GM23248 (cell line): ENCODE measurements at regions not wholly inside any gene's neighbourhood (a gene's known extent, or its start where the extent isn't known, plus 50 kb on each side); places are given as distances from the start of the nearest gene placed in this dataset.
"Not testable (repeated sequence)": the region's sequence is repeated elsewhere in the genome, so short reads cannot be mapped to it uniquely, and the experiment has no call there.

Experiments used
- DNase-seq: peaks from one replicate; pipeline ENCODE4 v3.0.0-alpha.2; 2015
- H2AFZ ChIP-seq: fragments of 200-600 bp; sonication (generic); 2 replicates; pipeline ENCODE4 v1.6.1; 2016; ENCODE audit warnings: antibody characterized with exemption
- H3F3A ChIP-seq: fragments of 200-600 bp; sonication (generic); 2 replicates; pipeline ENCODE4 v1.6.1; 2016; ENCODE audit warnings: mild to moderate bottlenecking, antibody characterized with exemption, mixed run types; ENCODE audit not compliant: insufficient read depth
- H3K27ac ChIP-seq: fragments of 200-600 bp; sonication (generic); 2 replicates; pipeline ENCODE4 v1.5.1; 2016; ENCODE audit warnings: mild to moderate bottlenecking
- H3K27me3 ChIP-seq: fragments of 200-600 bp; sonication (generic); replicated peaks from 2 replicates; pipeline ENCODE4 v1.6.1; 2016; ENCODE audit warnings: mild to moderate bottlenecking; ENCODE audit not compliant: insufficient read depth
- H3K36me3 ChIP-seq: fragments of 200-600 bp; sonication (generic); 2 replicates; pipeline ENCODE4 v1.6.1; 2016; ENCODE audit warnings: low read depth, mild to moderate bottlenecking
- H3K4me1 ChIP-seq: fragments of 200-600 bp; sonication (generic); 2 replicates; pipeline ENCODE4 v1.6.1; 2016; ENCODE audit warnings: mild to moderate bottlenecking; ENCODE audit not compliant: insufficient read depth
- H3K4me2 ChIP-seq: fragments of 200-600 bp; sonication (generic); one replicate; pipeline ENCODE4 v1.6.1; 2016; ENCODE audit warnings: mild to moderate bottlenecking; ENCODE audit not compliant: unreplicated experiment
- H3K4me3 ChIP-seq: fragments of 200-600 bp; sonication (generic); 2 replicates; pipeline ENCODE4 v1.5.1; 2016; ENCODE audit warnings: mild to moderate bottlenecking
- H3K79me2 ChIP-seq: fragments of 200-600 bp; sonication (generic); 2 replicates; pipeline ENCODE4 v1.6.1; 2016; ENCODE audit warnings: mild to moderate bottlenecking; ENCODE audit not compliant: insufficient read depth
- H3K9ac ChIP-seq: fragments of 200-600 bp; sonication (generic); 2 replicates; pipeline ENCODE4 v1.6.1; 2016; ENCODE audit warnings: mild to moderate bottlenecking
- H3K9me2 ChIP-seq: fragments of 200-600 bp; sonication (generic); 2 replicates; pipeline ENCODE4 v1.6.1; 2016; ENCODE audit warnings: mixed run types, mild to moderate bottlenecking, moderate library complexity; ENCODE audit not compliant: insufficient read depth
- H3K9me3 ChIP-seq: fragments of 200-600 bp; sonication (generic); one replicate; pipeline ENCODE4 v1.6.1; 2017; ENCODE audit warnings: low read depth
- H4K20me1 ChIP-seq: fragments of 200-600 bp; sonication (generic); 2 replicates; pipeline ENCODE4 v1.6.0; 2016; ENCODE audit not compliant: insufficient read depth
- EZH2 ChIP-seq: fragments of 200-600 bp; sonication (generic); IDR thresholded peaks from 2 replicates; pipeline ENCODE4 v1.6.1; 2018; ENCODE audit warnings: antibody characterized with exemption, mild to moderate bottlenecking; ENCODE audit not compliant: insufficient read depth, poor library complexity, severe bottlenecking
- EZH2phosphoT487 ChIP-seq: fragments of 200-600 bp; sonication (generic); IDR thresholded peaks from 2 replicates; pipeline ENCODE4 v1.6.1; 2018; ENCODE audit warnings: antibody characterized with exemption, moderate library complexity, mild to moderate bottlenecking, low read depth; ENCODE audit not compliant: insufficient read depth
- WGBS, 2 experiments: methylation state at CpG; one replicate each; pipeline ENCODE4 v1.1.6; 2015 to 2017; ENCODE audit warnings: low lambda C conversion rate in 2 of 2, low coverage in 1 of 2; ENCODE audit errors: missing lambda C conversion rate in 2 of 2; 5-methylcytosine and 5-hydroxymethylcytosine counted together
- in situ Hi-C: fragments of 300-500 bp; cut with MboI; formaldehyde crosslinking; loops from 2 replicates; pipeline ENCODE4 v1.15.0; 2020

DNA sequence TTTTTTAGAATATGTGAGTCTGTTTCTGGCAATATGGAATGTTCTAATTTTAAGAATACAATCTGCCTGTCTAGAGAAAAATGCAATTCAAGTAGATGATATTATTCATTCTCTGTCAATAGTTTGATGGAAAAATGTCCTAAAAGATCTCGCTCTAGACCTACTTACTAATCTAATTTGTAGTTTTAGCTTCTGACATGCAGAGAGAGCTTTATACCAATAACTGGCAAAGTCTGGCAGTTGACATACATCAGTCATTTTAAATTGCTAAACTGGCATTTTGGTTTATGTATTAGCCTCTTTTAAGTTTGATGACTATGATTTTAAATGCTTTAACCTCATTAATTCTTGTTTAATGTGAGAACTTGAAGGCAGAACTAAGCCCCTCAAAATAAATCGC, 355.0 kb upstream of the CDH10 start:
- Histone ChIP-seq H3K9me2 (no peaks in the 10 kb centered on the region), H3K9me3 (no peaks in the 10 kb centered on the region), H3K4me3 (no peak overlapping the region), H3K27ac (no peak overlapping the region), H3F3A (no peaks in the 10 kb centered on the region), H3K9ac (no peak overlapping the region), H4K20me1 (no peaks in the 10 kb centered on the region), H3K27me3 (no peaks in the 10 kb centered on the region), H3K36me3 (no peaks in the 10 kb centered on the region), H3K4me2 (no peak overlapping the region), H3K4me1 (no peaks in the 10 kb centered on the region), H3K79me2 (no peaks in the 10 kb centered on the region), H2AFZ (no peak overlapping the region)
- TF ChIP-seq EZH2phosphoT487 (no peak), EZH2 (no peak)
- no peak for DNase-seq
- in situ Hi-C loops: no loop called here
- WGBS, 2 experiments: 33 to 43% methylated on average over 2 of the region's 2 CpGs

GRCh38 chr5:24998641-24999040, 353.9 kb upstream of the CDH10 start:
- Histone ChIP-seq H3K4me1 (no peaks in the 10 kb centered on the region), H3K9ac (no peak overlapping the region), H4K20me1 (no peaks in the 10 kb centered on the region), H3K4me3 (no peak overlapping the region), H3K36me3 (no peaks in the 10 kb centered on the region), H3K9me2 (no peaks in the 10 kb centered on the region), H2AFZ (no peak overlapping the region), H3K4me2 (no peak overlapping the region), H3K27ac (no peak overlapping the region), H3K27me3 (no peaks in the 10 kb centered on the region), H3F3A (no peaks in the 10 kb centered on the region), H3K79me2 (no peaks in the 10 kb centered on the region), H3K9me3 (no peaks in the 10 kb centered on the region)
- WGBS, 2 experiments: 0 to 3% methylated on average over 2 of the region's 2 CpGs
- in situ Hi-C loops: no loop called here
- DNase-seq: no peak
- TF ChIP-seq EZH2: no peak
- no peak for TF ChIP-seq EZH2phosphoT487

GRCh38 chr5:24986326-24986725, 341.5 kb upstream of the CDH10 start:
- Histone ChIP-seq H3K9me2 (no peaks in the 10 kb centered on the region), H3K27me3 (0 out of 2 replicates have a peak, but pooled peaks cover 5% of the 10 kb centered on the region), H2AFZ (no peak overlapping the region), H3K27ac (no peak overlapping the region), H3K9ac (no peak overlapping the region), H3K4me2 (no peak overlapping the region), H4K20me1 (no peaks in the 10 kb centered on the region), H3K4me3 (no peak overlapping the region), H3K9me3 (no peaks in the 10 kb centered on the region), H3K79me2 (no peaks in the 10 kb centered on the region), H3F3A (no peaks in the 10 kb centered on the region), H3K36me3 (no peaks in the 10 kb centered on the region), H3K4me1 (no peaks in the 10 kb centered on the region)
- in situ Hi-C loops: no loop called here
- TF ChIP-seq EZH2: no peak
- no peak for TF ChIP-seq EZH2phosphoT487
- no peak for DNase-seq
- WGBS, 2 experiments: 34 to 55% methylated on average over 3 of the region's 3 CpGs

DNA sequence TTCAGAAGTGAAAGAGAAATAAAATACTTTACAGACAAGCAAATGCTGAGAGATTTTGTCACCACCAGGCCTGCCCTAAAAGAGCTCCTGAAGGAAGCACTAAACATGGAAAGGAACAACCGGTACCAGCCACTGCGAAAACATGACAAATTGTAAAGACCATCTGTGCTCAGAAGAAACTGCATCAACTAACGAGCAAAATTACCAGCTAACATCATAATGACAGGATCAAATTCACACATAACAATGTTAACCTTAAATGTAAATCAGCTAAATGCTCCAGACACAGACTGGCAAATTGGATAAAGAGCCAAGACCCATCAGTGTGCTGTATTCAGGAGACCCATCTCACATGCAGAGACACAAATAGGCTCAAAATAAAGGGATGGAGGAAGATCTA, 333.8 kb upstream of the CDH10 start:
- in situ Hi-C loops, H3K9me3 ChIP-seq, H3K9me2 ChIP-seq, H3K9ac ChIP-seq, H3K4me2 ChIP-seq, H2AFZ ChIP-seq, H3K27ac ChIP-seq, H3F3A ChIP-seq, DNase-seq, H3K4me3 ChIP-seq, H3K36me3 ChIP-seq, H3K27me3 ChIP-seq, H3K4me1 ChIP-seq, H3K79me2 ChIP-seq, H4K20me1 ChIP-seq: not testable (repeated sequence)
- WGBS, 2 experiments: 50 to 55% methylated on average over 3 of the region's 3 CpGs

DNA sequence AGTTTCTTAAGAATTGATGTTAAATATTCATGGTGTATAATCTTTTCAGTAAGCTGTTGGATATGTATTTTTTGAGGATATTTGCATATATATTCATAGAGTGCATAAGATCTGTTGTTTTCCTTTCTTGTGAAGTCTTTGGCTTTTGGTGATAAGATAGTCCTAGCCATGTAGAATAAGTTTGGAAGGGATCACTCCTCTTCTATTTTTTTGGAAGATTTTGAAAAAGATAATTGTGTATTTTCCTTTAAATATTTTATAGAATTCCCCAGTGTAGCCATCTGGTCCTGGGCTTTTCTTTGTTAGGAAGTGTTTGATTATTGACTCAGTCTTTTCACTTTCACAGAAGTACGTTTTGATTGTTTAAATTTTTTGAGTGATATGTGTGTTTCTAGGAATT, 318.8 kb upstream of the CDH10 start:
- no peaks in the 10 kb centered on the region for H3K4me1 ChIP-seq
- no peaks in the 10 kb centered on the region for H3F3A ChIP-seq
- H3K27ac ChIP-seq: no peak overlapping the region
- H2AFZ ChIP-seq: no peak overlapping the region
- DNase-seq: no peak
- no peaks in the 10 kb centered on the region for H3K9me3 ChIP-seq
- no peaks in the 10 kb centered on the region for H4K20me1 ChIP-seq
- no peak overlapping the region for H3K4me2 ChIP-seq
- no peak for TF ChIP-seq EZH2phosphoT487
- no peak for TF ChIP-seq EZH2
- H3K79me2 ChIP-seq: no peaks in the 10 kb centered on the region
- H3K27me3 ChIP-seq: no peaks in the 10 kb centered on the region
- in situ Hi-C loops: no loop called here
- H3K4me3 ChIP-seq: no peak overlapping the region
- 10 to 11% methylated on average over 1 of the region's 1 CpG for WGBS, 2 experiments
- H3K9ac ChIP-seq: no peak overlapping the region
- H3K9me2 ChIP-seq: no peaks in the 10 kb centered on the region
- no peaks in the 10 kb centered on the region for H3K36me3 ChIP-seq
